A549 (cell line): ENCODE measurements at regions not wholly inside any gene's neighbourhood (a gene's known extent, or its start where the extent isn't known, plus 50 kb on each side); places are given as distances from the start of the nearest gene placed in this dataset.

Experiments
- ATAC-seq, 2 experiments: fragments of 200-7000 bp in 1 of 2; fragments of >200 bp in 1 of 2; cut with Nextera tagmentation in 1 of 2; cut with Tn5 transposase in 1 of 2; 3 replicates each; pipeline versions ENCODE4 v1.8.0 to v1.9.1; 2018 to 2020; ENCODE audit warnings: mild to moderate bottlenecking in 1 of 2, moderate library complexity in 1 of 2
- CTCF ChIA-PET: fragments of 300-600 bp; sonication (Branson Sonifier 250); formaldehyde crosslinking; extraction: SDS; loops from one replicate; lab custom pipeline; 2021; ENCODE audit warnings: antibody characterized with exemption, inconsistent platforms; lab: Yijun Ruan, JAX
- POLR2A ChIA-PET: fragments of 350-600 bp; formaldehyde crosslinking; extraction: SDS; loops from one replicate; lab custom pipeline; 2021; ENCODE audit warnings: antibody characterized with exemption, inconsistent platforms; lab: Yijun Ruan, JAX
- DNase-seq, 2 experiments: peaks; one replicate each; pipeline versions ENCODE4 v3.0.0 to v3.0.0-alpha.2; 2011 to 2016; ENCODE audit warnings: low read depth in 1 of 2, low spot score in 1 of 2
- FAIRE-seq: peaks from 2 replicates; lab custom pipeline; 2011; peaks lifted over from hg19 to GRCh38; lab: Jason Lieb, UNC
- H3K27ac ChIP-seq, 2 experiments: fragments of >200 bp; sonication (Bioruptor Twin); formaldehyde crosslinking; 3 replicates each; pipeline ENCODE4 v1.5.1; 2016 to 2017
- H3K4me1 ChIP-seq: fragments of >200 bp; sonication (Bioruptor Twin); formaldehyde crosslinking; 3 replicates; pipeline ENCODE4 v1.6.1; 2016
- H3K4me2 ChIP-seq: fragments of >200 bp; sonication (Bioruptor Twin); formaldehyde crosslinking; 3 replicates; pipeline ENCODE4 v1.6.1; 2016
- H3K4me3 ChIP-seq: fragments of >200 bp; sonication (Bioruptor Twin); formaldehyde crosslinking; 3 replicates; pipeline ENCODE4 v1.5.1; 2016
- H3K9me3 ChIP-seq: fragments of >200 bp; sonication (Bioruptor Twin); formaldehyde crosslinking; 3 replicates; pipeline ENCODE4 v1.6.1; 2016
- ATOH8 ChIP-seq: fragments of 250-450 bp; sonication (Bioruptor Pico); IDR thresholded peaks from 2 replicates; pipeline ENCODE4 v1.5.0; 2020; ENCODE audit warnings: low read depth, mild to moderate bottlenecking, moderate library complexity
- BHLHE40 ChIP-seq: IDR thresholded peaks from 2 replicates; pipeline ENCODE4 v1.6.1; 2012; ENCODE audit warnings: low read depth, low read length, inconsistent platforms
- CBX8 ChIP-seq: fragments of 200-600 bp; sonication (generic); IDR thresholded peaks from 2 replicates; pipeline ENCODE4 v1.6.1; 2016
- CTCF ChIP-seq: fragments of >200 bp; sonication (Bioruptor Twin); formaldehyde crosslinking; IDR thresholded peaks from 3 replicates; pipeline ENCODE4 v1.5.1; 2016
- E2F6 ChIP-seq: IDR thresholded peaks from 2 replicates; pipeline ENCODE4 v1.6.1; 2012; ENCODE audit warnings: low read depth, borderline replicate concordance
- EHF ChIP-seq: fragments of 250-450 bp; sonication (Bioruptor Pico); IDR thresholded peaks from 2 replicates; pipeline ENCODE4 v1.5.0; 2020; ENCODE audit warnings: mild to moderate bottlenecking
- EHMT2 ChIP-seq: fragments of 200-600 bp; sonication (generic); IDR thresholded peaks from 2 replicates; pipeline ENCODE4 v1.6.1; 2016; ENCODE audit warnings: antibody characterized with exemption, low read depth, mild to moderate bottlenecking, moderate library complexity
- ESRRA ChIP-seq: fragments of 150-350 bp; IDR thresholded peaks from 2 replicates; pipeline ENCODE4 v1.6.1; 2014; ENCODE audit warnings: mild to moderate bottlenecking, low read length, borderline replicate concordance
- FOSL2 ChIP-seq, 2 experiments: fragments of 450-650 bp in 1 of 2; fragments of >200 bp in 1 of 2; sonication (Bioruptor Twin) in 1 of 2; formaldehyde crosslinking; IDR thresholded peaks; 2 replicates each; pipeline versions ENCODE4 v1.5.0 to v1.6.1; 2016 to 2020; ENCODE audit warnings: mild to moderate bottlenecking in 1 of 2, moderate library complexity in 1 of 2
- GATA3 ChIP-seq: IDR thresholded peaks from 2 replicates; pipeline ENCODE4 v1.6.1; 2012; ENCODE audit warnings: borderline replicate concordance
- HES2 ChIP-seq: fragments of >200 bp; sonication (Bioruptor Twin); formaldehyde crosslinking; IDR thresholded peaks from 2 replicates; pipeline ENCODE4 v1.6.1; 2016
- HEYL ChIP-seq: fragments of 250-450 bp; sonication (Bioruptor Pico); IDR thresholded peaks from 2 replicates; pipeline ENCODE4 v1.8.0; 2021; ENCODE audit warnings: mild to moderate bottlenecking, moderate library complexity
- HMGXB4 ChIP-seq: fragments of 250-450 bp; sonication (Bioruptor Pico); IDR thresholded peaks from 2 replicates; pipeline ENCODE4 v1.5.0; 2021; ENCODE audit warnings: mild to moderate bottlenecking, moderate library complexity, borderline replicate concordance
- HOXA7 ChIP-seq: fragments of 250-450 bp; sonication (Bioruptor Pico); IDR thresholded peaks from 2 replicates; pipeline ENCODE4 v1.5.0; 2020; ENCODE audit warnings: mild to moderate bottlenecking, moderate library complexity
- KDM5A ChIP-seq: fragments of 200-600 bp; sonication (generic); IDR thresholded peaks from 2 replicates; pipeline ENCODE4 v1.6.1; 2016; ENCODE audit warnings: antibody characterized with exemption, mild to moderate bottlenecking
- MYC ChIP-seq: IDR thresholded peaks from 2 replicates; pipeline ENCODE4 v1.6.1; 2012; ENCODE audit warnings: mild to moderate bottlenecking, inconsistent platforms, low read length, improper control_type of control experiment, borderline replicate concordance
- NR3C1 ChIP-seq: fragments of >200 bp; sonication (Bioruptor Twin); formaldehyde crosslinking; IDR thresholded peaks from 3 replicates; pipeline ENCODE4 v1.6.1; 2017
- POLR2A ChIP-seq: IDR thresholded peaks from 2 replicates; pipeline ENCODE4 v1.6.1; 2012; ENCODE audit warnings: mild to moderate bottlenecking, low read length
- RAD21 ChIP-seq, 2 experiments: fragments of >200 bp in 1 of 2; sonication (Bioruptor Twin) in 1 of 2; formaldehyde crosslinking in 1 of 2; IDR thresholded peaks in 1 of 2; conservative IDR thresholded peaks in 1 of 2; 2 replicates in 1 of 2; 3 replicates in 1 of 2; pipeline ENCODE4 v1.6.1; 2012 to 2018; ENCODE audit warnings: inconsistent platforms in 1 of 2
- RCOR1 ChIP-seq: fragments of 150-350 bp; IDR thresholded peaks from 2 replicates; pipeline ENCODE4 v1.6.1; 2014; ENCODE audit warnings: antibody characterized with exemption, low read length, low read depth
- RFX5 ChIP-seq: fragments of 450-650 bp; IDR thresholded peaks from 2 replicates; pipeline ENCODE4 v1.7.1; 2014; ENCODE audit warnings: antibody characterized with exemption, mild to moderate bottlenecking, moderate library complexity
- RNF2 ChIP-seq: fragments of 200-600 bp; sonication (generic); IDR thresholded peaks from 2 replicates; pipeline ENCODE4 v1.6.1; 2016; ENCODE audit warnings: low read depth, mild to moderate bottlenecking, antibody characterized with exemption, moderate library complexity, borderline replicate concordance
- SREBF2 ChIP-seq: fragments of 450-650 bp; IDR thresholded peaks from 2 replicates; pipeline ENCODE4 v1.6.1; 2014; ENCODE audit warnings: mild to moderate bottlenecking, moderate library complexity
- ZC3H11A ChIP-seq: fragments of 450-650 bp; IDR thresholded peaks from 2 replicates; pipeline ENCODE4 v1.6.1; 2014; ENCODE audit warnings: antibody characterized with exemption, mild to moderate bottlenecking
- WGBS: methylation state at CpG from one replicate; pipeline ENCODE4 v1.1.6; 2017; ENCODE audit errors: missing lambda C conversion rate; 5-methylcytosine and 5-hydroxymethylcytosine counted together

- ChIA-PET POLR2A (no interaction called here), CTCF (interaction anchor here (1.4 kb wide), 1 partner anchor 8 kb away, joined by 5 read pairs; no protein-coding TSS in a partner anchor)
- H3K27ac ChIP-seq, result no peak overlapping the region
- H3K4me1 ChIP-seq, result no peaks in the 10 kb centered on the region
- H3K9me3 ChIP-seq, result no peaks in the 10 kb centered on the region
- no peak for DNase-seq
- TF ChIP-seq HOXA7 (CRISPR knock-in tag), result no peak
- no peak for TF ChIP-seq RFX5
- H3K4me3 ChIP-seq, result no peak overlapping the region
- ATAC-seq, result no peak
- no peak for FAIRE-seq
- 44% methylated on average over 2 of the region's 2 CpGs for WGBS
- H3K4me2 ChIP-seq, result no peak overlapping the region
Measured at GRCh38 chr9:105834404-105834803, 140.1 kb downstream of the TMEM38B start.

- ATAC-seq (no peak), DNase-seq (no peak), FAIRE-seq (no peak)
- Histone ChIP-seq H3K4me2 (no peak overlapping the region), H3K9me3 (no peaks in the 10 kb centered on the region), H3K27ac (no peak overlapping the region), H3K4me1 (no peaks in the 10 kb centered on the region), H3K4me3 (no peak overlapping the region)
- WGBS, result 4% methylated on average over 7 of the region's 7 CpGs
- ChIA-PET CTCF (interaction anchor here (1.1 kb wide), 1 partner anchor 46 kb away, joined by 3 read pairs; no protein-coding TSS in a partner anchor), POLR2A (no interaction called here)
- no peak for TF ChIP-seq ATOH8 (CRISPR knock-in tag)
- no peak for TF ChIP-seq BHLHE40
- TF ChIP-seq HES2, result no peak
- TF ChIP-seq HEYL (CRISPR knock-in tag), result no peak
- TF ChIP-seq RCOR1, result no peak
- no peak for TF ChIP-seq CBX8
- no peak for TF ChIP-seq RFX5
- no peak for TF ChIP-seq MYC
- TF ChIP-seq CTCF, result no peak
- no peak for TF ChIP-seq FOSL2 (IDR thresholded peaks at IDR 0.05)
- TF ChIP-seq FOSL2 (CRISPR knock-in tag; IDR thresholded peaks at IDR 0.05), result no peak
- no peak for TF ChIP-seq RNF2
- TF ChIP-seq ZC3H11A, result no peak
- TF ChIP-seq EHF (CRISPR knock-in tag), result no peak
- no peak for TF ChIP-seq RAD21 (conservative IDR thresholded peaks at IDR 0.05 in 1 of 2, IDR thresholded peaks at IDR 0.05 in 1 of 2)
- TF ChIP-seq SREBF2, result no peak
- TF ChIP-seq HMGXB4 (CRISPR knock-in tag), result no peak
Measured at GRCh38 chr9:105835721-105836120, 141.4 kb downstream of the TMEM38B start.

- no peak for ATAC-seq
- Histone ChIP-seq H3K9me3 (no peaks in the 10 kb centered on the region), H3K4me2 (no peak overlapping the region), H3K4me1 (no peaks in the 10 kb centered on the region), H3K4me3 (no peak overlapping the region), H3K27ac (no peak overlapping the region)
- no peak for DNase-seq
- ChIA-PET CTCF (no interaction called here), POLR2A (no interaction called here)
- FAIRE-seq, result no peak
- 47% methylated on average over 10 of the region's 10 CpGs for WGBS
- no peak for TF ChIP-seq CTCF
- TF ChIP-seq HEYL (CRISPR knock-in tag), result no peak
- TF ChIP-seq POLR2A, result no peak
- no peak for TF ChIP-seq EHMT2
- TF ChIP-seq GATA3, result no peak
- no peak for TF ChIP-seq ESRRA
- TF ChIP-seq NR3C1, result no peak
- TF ChIP-seq KDM5A, result no peak
- no peak for TF ChIP-seq E2F6
- TF ChIP-seq CBX8, result no peak
- no peak for TF ChIP-seq RFX5
- TF ChIP-seq HOXA7 (CRISPR knock-in tag), result no peak
- TF ChIP-seq HES2, result no peak
Measured at GRCh38 chr9:105836936-105837660, 142.8 kb downstream of the TMEM38B start.
